Right cardiac atrium (tissue), 5 donors: ENCODE measurements at regions not wholly inside any gene's neighbourhood (a gene's known extent, or its start where the extent isn't known, plus 50 kb on each side); places are given as distances from the start of the nearest gene placed in this dataset.

ENCODE experiments used
- ATAC-seq, 2 donors: fragments of 200-7000 bp; cut with Tn5 transposase; one replicate each; pipeline versions ENCODE4 v1.8.0 to v1.9.1; 2020; ENCODE audit warnings: moderate library complexity in 2 of 2, mild to moderate bottlenecking in 1 of 2
- DNase-seq, 3 donors: peaks; one replicate each; pipeline ENCODE4 v3.0.0-alpha.2; 2020
- H3K27ac ChIP-seq: one replicate; pipeline ENCODE4 v1.5.1; 2013; ENCODE audit warnings: mild to moderate bottlenecking, low read length, control low read depth, moderate library complexity
- H3K27me3 ChIP-seq: one replicate; pipeline ENCODE4 v1.6.1; 2013; ENCODE audit not compliant: control insufficient read depth, insufficient read depth
- H3K4me1 ChIP-seq: one replicate; pipeline ENCODE4 v1.6.1; 2013; ENCODE audit warnings: low read length; ENCODE audit not compliant: control insufficient read depth, insufficient read depth
- H3K4me3 ChIP-seq: one replicate; pipeline ENCODE4 v1.5.1; 2013; ENCODE audit warnings: low read length, control low read depth
- H3K9me3 ChIP-seq: one replicate; pipeline ENCODE4 v1.6.1; 2013; ENCODE audit warnings: low read length; ENCODE audit not compliant: control insufficient read depth
- WGBS: extraction: QIAGEN DNeasy Blood & Tissue Kit; methylation state at CpG from one replicate; pipeline ENCODE4 v1.1.7; 2013; 5-methylcytosine and 5-hydroxymethylcytosine counted together
- intact Hi-C, 4 donors: fragments of 100-400 bp; cut with DNase I; formaldehyde crosslinking; loops; one replicate each; pipeline versions ENCODE4 v1.11.0 to v1.14.0; 2022 to 2023
- donor health status: healthy with polysubstance abuse.
- donor health status: DM: no; HTN: yes; CAD: no.
- donor health status: DM: no; HTN: no; CAD: no.
- donor health status: DM: no; HTN: yes; CAD: no; lungs with severe emphysema.
- donor health status: DM: yes; HTN: yes; CAD: no.

- WGBS = 94% methylated on average over 1 of the region's 1 CpG
- H3K27me3 ChIP-seq = no peaks in the 10 kb centered on the region
- intact Hi-C loops = no loop called here
- no peak overlapping the region for H3K27ac ChIP-seq
- no peak for ATAC-seq
- H3K4me3 ChIP-seq = no peak overlapping the region
- H3K9me3 ChIP-seq = no peaks in the 10 kb centered on the region
- DNase-seq = no peak
- no peaks in the 10 kb centered on the region for H3K4me1 ChIP-seq
These were observed 259.4 kb downstream of the PLK2 start for GRCh38 chr5:58200451-58200850.

DNA sequence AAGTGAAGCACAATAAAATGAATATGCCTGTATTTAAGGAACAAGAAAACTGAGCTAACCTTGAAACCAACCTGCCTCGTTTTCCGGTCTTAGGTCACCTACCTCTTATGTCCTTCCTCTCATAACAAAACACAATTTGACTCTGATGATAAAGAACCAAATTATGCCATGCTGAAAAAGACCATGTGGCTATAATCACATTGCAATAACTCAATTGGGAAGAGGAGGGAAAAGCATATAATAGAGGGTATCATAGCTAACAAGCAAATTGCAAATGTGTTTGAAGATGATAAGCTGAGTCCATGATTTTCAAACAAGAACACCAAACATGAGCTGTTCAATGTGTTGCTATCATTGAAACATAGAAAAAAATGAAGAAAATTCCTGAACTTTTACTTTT is 260.8 kb downstream of the PLK2 start:
- H3K9me3 ChIP-seq = no peaks in the 10 kb centered on the region
- WGBS = 96% methylated on average over 2 of the region's 2 CpGs
- no peak overlapping the region for H3K27ac ChIP-seq
- no peak for ATAC-seq
- no peak overlapping the region for H3K4me3 ChIP-seq
- H3K27me3 ChIP-seq = no peaks in the 10 kb centered on the region
- intact Hi-C loops = no loop called here
- no peak for DNase-seq
- H3K4me1 ChIP-seq = no peaks in the 10 kb centered on the region

DNA sequence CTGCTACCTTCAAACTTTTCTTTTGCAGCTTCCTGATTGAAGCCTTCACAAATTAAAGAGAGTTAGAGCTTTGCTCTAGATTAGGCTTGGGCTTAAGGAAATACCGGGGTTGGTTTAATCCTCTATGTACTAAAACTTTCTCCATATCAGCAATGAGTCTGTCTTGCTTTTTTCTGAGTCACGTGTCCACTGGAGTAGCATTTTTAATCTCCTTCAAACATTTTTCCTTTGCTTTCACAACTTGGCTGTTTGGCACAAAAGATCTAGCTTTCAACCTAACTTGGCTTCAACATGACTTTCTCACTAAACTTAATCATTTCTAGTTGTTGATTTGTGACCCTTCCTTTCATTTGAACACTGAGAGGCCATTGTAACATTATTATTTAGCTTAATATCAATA is 261.6 kb downstream of the PLK2 start:
- Histone ChIP-seq H3K27ac (no peak overlapping the region), H3K27me3 (no peaks in the 10 kb centered on the region), H3K4me1 (no peaks in the 10 kb centered on the region), H3K4me3 (no peak overlapping the region), H3K9me3 (no peaks in the 10 kb centered on the region)
- DNase-seq (no peak), ATAC-seq (no peak)
- intact Hi-C loops = no loop called here
- WGBS = 55% methylated on average over 2 of the region's 2 CpGs

DNA sequence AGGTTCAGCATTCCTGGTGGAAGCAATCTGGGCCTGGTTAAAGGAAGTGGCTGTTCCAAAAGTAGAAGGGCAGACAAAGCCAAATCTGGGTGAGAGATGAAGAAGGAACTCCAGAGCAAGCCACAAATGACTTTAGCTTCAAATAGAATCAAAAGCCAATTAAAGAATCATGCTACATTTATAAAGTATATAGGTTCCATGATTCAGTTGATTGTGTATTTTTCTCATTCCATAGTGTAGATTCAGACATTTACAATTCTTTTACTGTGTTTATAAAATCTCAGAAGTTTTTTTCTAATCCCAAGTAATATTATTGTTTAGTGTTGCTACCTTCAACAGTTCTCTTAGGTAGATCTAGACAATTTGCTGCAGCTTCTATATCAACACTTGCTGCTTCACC is 262.0 kb downstream of the PLK2 start:
- Histone ChIP-seq H3K4me1 (no peaks in the 10 kb centered on the region), H3K27me3 (no peaks in the 10 kb centered on the region), H3K9me3 (no peaks in the 10 kb centered on the region), H3K27ac (no peak overlapping the region), H3K4me3 (no peak overlapping the region)
- intact Hi-C loops = no loop called here
- DNase-seq (no peak), ATAC-seq (no peak)

GRCh38 chr5:58191443-58191842 is 268.4 kb downstream of the PLK2 start:
- no peaks in the 10 kb centered on the region for H3K27me3 ChIP-seq
- no peak overlapping the region for H3K4me3 ChIP-seq
- H3K4me1 ChIP-seq = no peaks in the 10 kb centered on the region
- intact Hi-C loops = no loop called here
- 88% methylated on average over 1 of the region's 1 CpG for WGBS
- no peak overlapping the region for H3K27ac ChIP-seq
- ATAC-seq (no peak), DNase-seq (no peak)
- no peaks in the 10 kb centered on the region for H3K9me3 ChIP-seq

DNA sequence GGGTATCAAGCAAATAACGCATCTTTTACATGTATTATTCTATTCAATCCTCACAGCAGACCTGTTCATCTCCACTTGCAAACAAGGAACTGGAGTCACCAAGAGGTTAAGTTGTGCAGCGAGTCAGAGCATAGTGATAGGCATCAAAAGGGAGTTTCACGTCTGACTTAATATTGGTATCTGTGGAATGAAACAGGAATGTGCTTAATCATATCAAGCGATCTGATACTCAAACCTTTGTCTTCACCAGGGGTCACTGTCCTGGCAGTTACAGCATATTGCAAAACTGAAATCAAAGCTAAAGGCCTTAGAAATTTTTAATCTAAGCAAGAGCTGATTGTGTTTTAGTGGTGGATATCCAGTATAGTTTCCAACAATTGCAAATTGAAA is 271.6 kb downstream of the PLK2 start:
- WGBS = 53% methylated on average over 4 of the region's 4 CpGs
- Histone ChIP-seq H3K4me3 (no peak overlapping the region), H3K27ac (no peak overlapping the region), H3K27me3 (no peaks in the 10 kb centered on the region), H3K9me3 (no peaks in the 10 kb centered on the region), H3K4me1 (no peaks in the 10 kb centered on the region)
- intact Hi-C loops = no loop called here
- DNase-seq = no peak
- ATAC-seq = peak in 1 of 2 donors; percentile 25

GRCh38 chr5:58187432-58188261 is 272.2 kb downstream of the PLK2 start:
- H3K27ac ChIP-seq = no peak overlapping the region
- intact Hi-C loops = no loop called here
- ATAC-seq = no peak

DNA sequence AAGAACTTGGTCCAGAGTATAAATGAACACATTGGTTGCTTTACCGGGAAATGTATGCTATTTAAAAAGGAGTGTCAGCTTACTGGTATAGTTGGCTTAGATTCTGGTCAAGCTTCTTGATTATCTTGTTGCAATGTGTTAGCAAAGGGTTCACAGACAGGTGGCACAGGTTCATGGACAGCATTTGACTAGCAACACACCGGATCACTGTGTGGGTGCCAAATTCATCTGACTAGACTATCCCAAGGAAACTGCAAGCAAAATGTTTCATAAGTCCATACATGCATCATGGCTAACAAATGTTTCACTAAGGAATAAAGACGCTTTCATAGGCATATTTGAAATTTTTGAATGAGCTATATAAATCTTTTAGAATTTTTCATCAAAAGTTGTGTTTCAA is 274.1 kb downstream of the PLK2 start:
- Histone ChIP-seq H3K4me1 (no peaks in the 10 kb centered on the region), H3K4me3 (no peak overlapping the region), H3K27me3 (no peaks in the 10 kb centered on the region), H3K27ac (no peak overlapping the region), H3K9me3 (no peaks in the 10 kb centered on the region)
- intact Hi-C loops = no loop called here
- WGBS = 80% methylated on average over 3 of the region's 3 CpGs
- DNase-seq (no peak), ATAC-seq (no peak)

More at GRCh38 chr5:58187432-58188261, 272.2 kb downstream of the PLK2 start:
- H3K9me3 ChIP-seq = no peaks in the 10 kb centered on the region
- H3K4me3 ChIP-seq = no peak overlapping the region
- H3K27me3 ChIP-seq = no peaks in the 10 kb centered on the region
- DNase-seq = no peak
- 92% methylated on average over 1 of the region's 1 CpG for WGBS
- no peaks in the 10 kb centered on the region for H3K4me1 ChIP-seq

- H3K4me3 ChIP-seq = no peak overlapping the region
- no peaks in the 10 kb centered on the region for H3K4me1 ChIP-seq
- H3K27ac ChIP-seq = no peak overlapping the region
- ATAC-seq (no peak), DNase-seq (no peak)
- no peaks in the 10 kb centered on the region for H3K9me3 ChIP-seq
- 94% methylated on average over 2 of the region's 2 CpGs for WGBS
- no peaks in the 10 kb centered on the region for H3K27me3 ChIP-seq
- intact Hi-C loops = no loop called here
These were observed 274.5 kb downstream of the PLK2 start for GRCh38 chr5:58185397-58185796.

GRCh38 chr5:58184910-58185309 is 275.0 kb downstream of the PLK2 start:
- 93% methylated on average over 2 of the region's 2 CpGs for WGBS
- no peaks in the 10 kb centered on the region for H3K27me3 ChIP-seq
- no peak overlapping the region for H3K4me3 ChIP-seq
- H3K4me1 ChIP-seq = no peaks in the 10 kb centered on the region
- H3K9me3 ChIP-seq = no peaks in the 10 kb centered on the region
- no peak overlapping the region for H3K27ac ChIP-seq
- no peak for DNase-seq
- intact Hi-C loops = no loop called here
- ATAC-seq = no peak

DNA sequence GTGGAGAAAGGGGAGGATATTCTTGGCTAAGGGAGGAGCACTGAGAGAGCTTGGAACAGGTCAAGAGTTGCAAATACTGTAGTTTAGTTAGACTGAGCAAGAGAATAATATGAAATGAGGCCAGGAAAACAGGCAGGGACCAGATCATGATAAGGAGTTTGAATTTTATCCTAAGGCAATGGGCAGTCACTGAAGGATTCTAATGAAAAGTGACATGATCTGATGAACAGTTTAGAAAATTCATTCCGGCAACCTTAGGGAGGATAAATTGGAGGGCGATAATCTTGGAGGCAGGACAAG is 276.1 kb downstream of the PLK2 start:
- Histone ChIP-seq H3K27me3 (no peaks in the 10 kb centered on the region), H3K4me3 (no peak overlapping the region), H3K4me1 (no peaks in the 10 kb centered on the region), H3K9me3 (no peaks in the 10 kb centered on the region), H3K27ac (no peak overlapping the region)
- ATAC-seq (no peak), DNase-seq (no peak)
- 96% methylated on average over 2 of the region's 2 CpGs for WGBS
- intact Hi-C loops = no loop called here
